ENCODE measurements at regions not wholly inside any gene's neighbourhood (a gene's known extent, or its start where the extent isn't known, plus 50 kb on each side); places are given as distances from the start of the nearest gene placed in this dataset.
"Not testable (repeated sequence)": the region's sequence is repeated elsewhere in the genome, so short reads cannot be mapped to it uniquely, and the experiment has no call there.

GRCh38 chr1:146682227-146683125 is 255.6 kb upstream of the NBPF12 start:
- not testable (repeated sequence) for TF ChIP-seq CTCF (IDR thresholded peaks at IDR 0.05; ENCODE audit: low read length); EZH2 (IDR thresholded peaks at IDR 0.05; ENCODE audit: borderline replicate concordance, low read length)
